ENCODE measurements at regions not wholly inside any gene's neighbourhood (a gene's known extent, or its start where the extent isn't known, plus 50 kb on each side); places are given as distances from the start of the nearest gene placed in this dataset.
"Not testable (repeated sequence)": the region's sequence is repeated elsewhere in the genome, so short reads cannot be mapped to it uniquely, and the experiment has no call there.

DNA sequence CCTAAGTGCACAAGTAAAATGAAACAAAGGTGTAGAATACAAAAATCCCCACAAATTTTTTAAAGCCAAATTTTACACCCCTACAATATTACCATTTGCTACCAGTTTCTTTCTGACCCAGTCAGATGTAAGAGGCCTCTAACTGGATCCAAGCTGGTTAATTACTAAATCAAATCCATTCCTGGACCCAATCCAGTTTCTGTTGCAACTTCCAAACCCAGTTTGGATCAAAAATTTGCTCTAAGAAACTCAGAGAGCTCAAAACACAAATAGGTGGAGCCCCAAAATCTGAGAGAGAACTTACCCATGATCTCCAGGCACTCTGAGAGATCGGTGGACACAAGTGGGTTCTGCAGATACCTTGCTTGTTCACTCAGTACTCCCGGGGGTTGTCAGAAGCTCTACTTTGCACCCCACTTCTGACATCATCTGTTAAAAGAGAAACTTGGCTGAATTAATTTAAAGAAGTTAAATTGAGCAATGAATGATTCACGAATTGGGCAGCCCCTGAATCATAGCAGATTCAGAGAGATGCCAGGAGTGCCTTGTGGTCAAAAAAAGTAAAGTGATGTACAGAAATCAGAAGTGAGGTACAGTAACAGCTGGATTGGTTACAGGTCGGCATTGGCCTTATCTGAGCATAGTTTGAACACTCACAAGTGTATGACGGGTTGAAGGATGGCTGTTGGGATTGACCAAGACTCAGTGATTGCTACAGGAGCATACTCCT lies 448.0 kb downstream of the KCNT2 start:
- no peaks in the 10 kb centered on the region for H3K9me3 ChIP-seq (ENCODE audit: control insufficient read depth in 1 of 2, low read length in 2 of 2)
- no peak overlapping the region for H3K27ac ChIP-seq (ENCODE audit: low read length)

DNA sequence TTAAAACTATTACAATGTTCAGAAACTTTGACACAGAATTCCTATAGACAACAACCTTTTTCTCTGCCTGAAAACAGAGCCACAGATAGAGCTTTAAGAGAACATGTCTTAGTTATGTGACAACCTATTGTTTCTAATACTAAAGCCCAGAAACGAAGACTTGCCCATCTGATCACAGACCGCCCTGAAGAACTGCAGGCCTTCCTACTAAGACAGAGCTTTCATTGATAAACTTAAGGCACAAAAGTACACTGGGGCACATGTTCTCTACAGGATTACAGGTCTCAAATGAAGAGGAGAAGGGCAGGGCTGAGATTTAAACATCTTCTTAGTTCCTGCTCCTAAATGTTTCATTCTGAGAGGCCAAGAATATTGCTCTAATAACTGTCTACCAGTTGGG lies 452.7 kb downstream of the KCNT2 start:
- Histone ChIP-seq H3K4me1 (ENCODE audit: control insufficient read depth in 1 of 2, insufficient read depth in 2 of 2, low read length in 2 of 2) (no peaks in the 10 kb centered on the region), H3K4me3 (ENCODE audit: low read depth in 1 of 2, low read length in 2 of 2) (no peak overlapping the region), H3K36me3 (ENCODE audit: control insufficient read depth in 1 of 2, insufficient read depth in 2 of 2, low read length in 2 of 2) (no peaks in the 10 kb centered on the region), H3K9me3 (ENCODE audit: control insufficient read depth in 1 of 2, low read length in 2 of 2) (no peaks in the 10 kb centered on the region), H3K27me3 (ENCODE audit: low read depth, low read length) (no peaks in the 10 kb centered on the region), H3K27ac (ENCODE audit: low read length) (no peak overlapping the region)

More for the DNA sequence above, 448.0 kb downstream of the KCNT2 start:
- H3K4me3 ChIP-seq (ENCODE audit: low read depth in 1 of 2, low read length in 2 of 2), result no peak overlapping the region
- no peaks in the 10 kb centered on the region for H3K4me1 ChIP-seq (ENCODE audit: control insufficient read depth in 1 of 2, insufficient read depth in 2 of 2, low read length in 2 of 2)
- no peaks in the 10 kb centered on the region for H3K36me3 ChIP-seq (ENCODE audit: control insufficient read depth in 1 of 2, insufficient read depth in 2 of 2, low read length in 2 of 2)
- no peaks in the 10 kb centered on the region for H3K27me3 ChIP-seq (ENCODE audit: low read depth, low read length)

DNA sequence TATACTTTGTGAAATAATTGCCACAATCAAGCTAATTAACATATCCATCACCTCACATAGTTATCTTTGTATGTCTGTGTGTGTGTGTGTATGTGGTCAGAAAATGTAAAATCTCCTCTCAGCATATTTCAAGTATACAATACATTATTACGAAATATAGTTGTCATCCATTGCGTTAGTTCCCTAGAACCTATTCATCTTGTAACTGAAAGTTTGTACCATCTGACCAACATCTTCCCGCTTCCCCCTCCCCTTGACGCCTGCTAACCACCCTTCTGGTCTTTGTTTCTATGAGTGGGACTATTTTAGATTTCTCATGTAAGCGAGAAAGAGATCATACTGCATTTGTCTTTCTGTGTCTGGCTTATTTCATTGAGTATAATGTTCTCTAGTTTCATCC lies 455.3 kb downstream of the KCNT2 start:
- Histone ChIP-seq H3K27me3 (ENCODE audit: low read depth, low read length) (no peaks in the 10 kb centered on the region), H3K9me3 (ENCODE audit: control insufficient read depth in 1 of 2, low read length in 2 of 2) (no peaks in the 10 kb centered on the region), H3K36me3 (ENCODE audit: control insufficient read depth in 1 of 2, insufficient read depth in 2 of 2, low read length in 2 of 2) (no peaks in the 10 kb centered on the region), H3K4me1 (ENCODE audit: control insufficient read depth in 1 of 2, insufficient read depth in 2 of 2, low read length in 2 of 2) (no peaks in the 10 kb centered on the region), H3K27ac (ENCODE audit: low read length) (no peak overlapping the region), H3K4me3 (ENCODE audit: low read depth in 1 of 2, low read length in 2 of 2) (no peak overlapping the region)

DNA sequence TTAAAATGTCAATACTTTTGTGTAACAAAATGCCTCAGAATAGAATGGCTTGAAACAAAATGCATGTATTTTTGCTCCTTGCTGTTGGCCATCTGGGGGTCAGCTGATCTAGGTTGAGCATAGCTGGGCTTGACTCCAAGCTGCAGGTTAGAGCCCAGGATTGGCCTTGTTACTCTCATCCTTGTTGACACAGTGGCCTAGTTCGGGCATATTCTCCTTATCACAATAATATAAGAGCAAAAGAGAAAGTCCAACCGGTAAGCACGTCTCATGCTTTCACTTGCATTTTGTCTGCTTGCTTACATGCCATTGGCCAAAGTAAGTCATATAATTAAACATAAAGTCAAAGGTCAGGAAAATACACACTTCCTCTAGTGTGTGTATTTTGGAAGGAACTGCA lies 456.2 kb downstream of the KCNT2 start:
- no peaks in the 10 kb centered on the region for H3K9me3 ChIP-seq (ENCODE audit: control insufficient read depth in 1 of 2, low read length in 2 of 2)
- H3K4me1 ChIP-seq (ENCODE audit: control insufficient read depth in 1 of 2, insufficient read depth in 2 of 2, low read length in 2 of 2), result no peaks in the 10 kb centered on the region
- H3K27ac ChIP-seq (ENCODE audit: low read length), result no peak overlapping the region
- no peaks in the 10 kb centered on the region for H3K27me3 ChIP-seq (ENCODE audit: low read depth, low read length)
- no peak overlapping the region for H3K4me3 ChIP-seq (ENCODE audit: low read depth in 1 of 2, low read length in 2 of 2)
- no peaks in the 10 kb centered on the region for H3K36me3 ChIP-seq (ENCODE audit: control insufficient read depth in 1 of 2, insufficient read depth in 2 of 2, low read length in 2 of 2)

DNA sequence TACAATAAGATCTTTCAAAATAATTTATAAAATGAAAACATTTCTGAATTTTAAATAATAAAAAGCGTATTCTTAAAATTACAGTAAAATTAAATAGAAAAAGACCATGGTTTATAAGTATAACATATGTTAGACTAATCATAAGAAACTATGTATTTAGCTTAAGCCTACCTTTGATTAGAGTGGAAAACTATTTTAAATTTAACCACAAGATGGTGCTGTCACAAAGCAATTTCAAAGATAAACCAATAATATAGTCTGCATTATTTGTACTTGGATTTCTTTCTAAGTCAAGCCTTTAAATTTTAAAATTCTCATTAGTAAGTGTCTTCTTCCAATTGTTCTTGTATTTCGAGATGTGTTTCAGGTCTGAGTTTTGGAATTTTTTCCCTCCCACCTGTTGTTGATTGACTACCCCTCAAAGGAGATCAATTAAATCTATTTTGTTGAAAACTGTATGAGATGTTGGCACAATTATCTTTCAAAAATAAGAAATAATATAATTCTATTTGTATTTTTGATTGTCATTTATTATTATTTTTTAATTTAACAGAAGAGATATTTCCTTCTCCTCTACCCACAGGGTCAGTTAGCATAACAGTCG lies 459.8 kb downstream of the KCNT2 start:
- Histone ChIP-seq H3K27me3 (ENCODE audit: low read depth, low read length) (no peaks in the 10 kb centered on the region), H3K4me1 (ENCODE audit: control insufficient read depth in 1 of 2, insufficient read depth in 2 of 2, low read length in 2 of 2) (no peaks in the 10 kb centered on the region), H3K36me3 (ENCODE audit: control insufficient read depth in 1 of 2, insufficient read depth in 2 of 2, low read length in 2 of 2) (no peaks in the 10 kb centered on the region), H3K4me3 (ENCODE audit: low read depth in 1 of 2, low read length in 2 of 2) (no peak overlapping the region), H3K27ac (ENCODE audit: low read length) (no peak overlapping the region), H3K9me3 (ENCODE audit: control insufficient read depth in 1 of 2, low read length in 2 of 2) (no peaks in the 10 kb centered on the region)

DNA sequence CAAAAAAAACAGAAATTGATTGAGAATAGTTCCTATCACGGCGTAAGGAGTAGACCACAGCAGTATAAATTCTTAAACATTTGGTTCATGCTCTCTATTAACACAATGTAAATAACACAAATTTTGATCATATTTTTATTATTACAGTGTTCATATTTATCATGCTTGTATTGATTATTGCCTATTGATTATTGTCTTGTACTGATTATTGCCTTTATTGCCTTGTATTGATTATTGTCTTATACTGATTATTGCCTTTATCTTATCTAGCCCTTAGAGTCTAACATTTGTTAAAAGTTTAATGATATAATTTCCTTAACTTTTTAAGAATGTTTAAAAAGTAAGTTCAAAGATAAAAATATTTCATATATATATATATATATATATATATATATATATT lies 460.7 kb downstream of the KCNT2 start:
- no peaks in the 10 kb centered on the region for H3K9me3 ChIP-seq (ENCODE audit: control insufficient read depth in 1 of 2, low read length in 2 of 2)
- no peak overlapping the region for H3K27ac ChIP-seq (ENCODE audit: low read length)
- H3K4me1 ChIP-seq (ENCODE audit: control insufficient read depth in 1 of 2, insufficient read depth in 2 of 2, low read length in 2 of 2), result no peaks in the 10 kb centered on the region
- no peak overlapping the region for H3K4me3 ChIP-seq (ENCODE audit: low read depth in 1 of 2, low read length in 2 of 2)
- no peaks in the 10 kb centered on the region for H3K36me3 ChIP-seq (ENCODE audit: control insufficient read depth in 1 of 2, insufficient read depth in 2 of 2, low read length in 2 of 2)
- no peaks in the 10 kb centered on the region for H3K27me3 ChIP-seq (ENCODE audit: low read depth, low read length)

DNA sequence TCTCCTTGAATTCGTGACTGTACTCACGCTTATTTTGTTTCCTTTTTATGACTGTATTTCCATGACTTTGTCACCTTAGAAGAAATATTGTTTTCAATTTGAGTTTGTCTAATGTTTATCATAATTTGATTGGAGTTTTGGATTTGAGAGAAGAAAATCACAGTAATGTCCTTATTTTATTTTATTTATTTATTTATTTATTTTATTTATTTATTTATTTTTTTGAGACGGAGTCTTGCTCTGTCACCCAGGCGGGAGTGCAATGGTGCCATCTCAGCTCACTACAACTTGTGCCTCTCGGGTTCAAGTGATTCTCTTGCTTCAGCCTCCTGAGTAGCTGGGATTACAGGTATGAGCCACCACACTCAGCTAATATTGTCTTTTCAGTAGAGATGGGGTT lies 463.1 kb downstream of the KCNT2 start:
- not testable (repeated sequence) for H3K27me3 ChIP-seq (ENCODE audit: low read depth, low read length); H3K4me3 ChIP-seq (ENCODE audit: low read depth in 1 of 2, low read length in 2 of 2); H3K36me3 ChIP-seq (ENCODE audit: control insufficient read depth in 1 of 2, insufficient read depth in 2 of 2, low read length in 2 of 2); H3K4me1 ChIP-seq (ENCODE audit: control insufficient read depth in 1 of 2, insufficient read depth in 2 of 2, low read length in 2 of 2); H3K27ac ChIP-seq (ENCODE audit: low read length); H3K9me3 ChIP-seq (ENCODE audit: control insufficient read depth in 1 of 2, low read length in 2 of 2)

DNA sequence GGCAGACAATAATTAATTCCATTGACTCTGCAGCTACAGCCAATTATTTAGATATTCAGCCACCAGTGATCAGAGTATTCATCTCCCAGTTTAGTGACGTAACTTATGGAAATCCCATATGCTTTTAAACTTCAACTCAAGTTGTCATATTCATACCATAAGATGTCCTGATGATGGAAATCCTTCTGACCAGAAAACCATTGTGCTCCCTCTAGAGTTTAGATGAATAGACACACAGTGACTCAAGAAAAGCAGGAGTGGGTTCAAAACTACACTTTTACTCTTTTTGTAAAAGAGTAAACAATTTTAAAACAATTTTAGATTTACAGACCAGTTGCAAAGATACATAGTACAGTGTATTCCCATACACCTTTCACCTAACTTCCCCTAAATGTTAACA lies 463.7 kb downstream of the KCNT2 start:
- no peak overlapping the region for H3K4me3 ChIP-seq (ENCODE audit: low read depth in 1 of 2, low read length in 2 of 2)
- no peaks in the 10 kb centered on the region for H3K27me3 ChIP-seq (ENCODE audit: low read depth, low read length)
- H3K27ac ChIP-seq (ENCODE audit: low read length), result no peak overlapping the region
- H3K36me3 ChIP-seq (ENCODE audit: control insufficient read depth in 1 of 2, insufficient read depth in 2 of 2, low read length in 2 of 2), result no peaks in the 10 kb centered on the region
- H3K9me3 ChIP-seq (ENCODE audit: control insufficient read depth in 1 of 2, low read length in 2 of 2), result no peaks in the 10 kb centered on the region
- no peaks in the 10 kb centered on the region for H3K4me1 ChIP-seq (ENCODE audit: control insufficient read depth in 1 of 2, insufficient read depth in 2 of 2, low read length in 2 of 2)

DNA sequence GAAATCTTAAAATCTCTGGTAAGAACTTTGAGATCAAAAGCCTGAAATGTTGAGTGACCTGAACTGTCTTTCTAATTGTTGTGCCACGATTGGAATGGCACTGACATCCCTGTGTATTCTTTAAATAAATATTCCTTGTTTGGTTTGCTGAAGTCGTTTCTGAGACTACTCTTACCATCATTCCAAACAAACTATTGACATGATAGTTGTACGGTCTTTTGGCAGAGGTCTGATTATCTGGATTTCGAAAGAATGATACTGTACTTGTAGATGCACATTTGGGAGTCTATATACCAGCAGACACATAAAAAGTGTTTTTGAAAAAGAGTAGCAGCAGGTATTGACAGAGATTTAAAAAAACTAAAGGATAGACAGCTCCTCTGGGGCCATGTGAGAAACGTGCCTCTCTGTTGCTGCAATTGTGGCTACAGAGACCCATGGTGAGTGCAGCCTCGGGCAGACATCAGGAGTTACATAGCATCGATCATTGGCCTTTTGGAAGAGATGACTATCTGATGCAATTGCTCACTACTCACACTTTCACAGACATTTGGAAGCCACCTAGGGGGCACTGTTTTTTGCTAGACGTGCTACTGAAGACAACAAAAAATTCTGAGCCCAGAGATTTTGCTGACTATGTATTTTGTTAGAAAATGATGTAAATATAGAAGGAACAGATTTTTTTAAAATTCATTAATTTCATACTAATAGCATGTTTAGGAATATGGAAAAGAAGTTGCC lies 464.5 kb downstream of the KCNT2 start:
- H3K27me3 ChIP-seq (ENCODE audit: low read depth, low read length), result no peaks in the 10 kb centered on the region
- H3K27ac ChIP-seq (ENCODE audit: low read length), result no peak overlapping the region
- H3K4me1 ChIP-seq (ENCODE audit: control insufficient read depth in 1 of 2, insufficient read depth in 2 of 2, low read length in 2 of 2), result no peaks in the 10 kb centered on the region
- H3K9me3 ChIP-seq (ENCODE audit: control insufficient read depth in 1 of 2, low read length in 2 of 2), result no peaks in the 10 kb centered on the region
- H3K36me3 ChIP-seq (ENCODE audit: control insufficient read depth in 1 of 2, insufficient read depth in 2 of 2, low read length in 2 of 2), result no peaks in the 10 kb centered on the region
- no peak overlapping the region for H3K4me3 ChIP-seq (ENCODE audit: low read depth in 1 of 2, low read length in 2 of 2)

DNA sequence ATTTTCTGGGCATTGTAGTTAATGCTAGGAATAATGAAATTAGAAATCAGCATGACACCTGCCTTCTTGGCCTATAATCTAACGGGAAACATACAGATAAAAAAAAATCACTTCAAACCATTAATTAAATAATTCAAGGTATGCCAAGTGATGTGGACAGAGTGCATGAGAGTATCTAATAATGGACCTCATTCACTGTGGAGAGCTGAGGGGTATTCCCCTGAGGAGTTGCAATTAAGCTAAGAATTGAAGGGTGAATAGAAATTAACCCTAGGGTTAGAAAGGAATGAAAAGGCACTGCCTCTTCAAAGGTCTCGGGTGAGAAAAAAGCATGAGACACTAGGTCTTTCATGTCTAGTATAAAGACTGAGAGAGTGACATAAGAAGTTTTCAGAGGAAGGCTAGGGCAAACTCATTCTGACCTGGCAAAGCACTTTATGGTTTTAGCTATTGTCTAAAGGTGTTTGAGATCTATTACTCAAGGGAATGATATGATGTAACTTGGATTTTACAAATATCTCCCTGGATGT lies 466.1 kb downstream of the KCNT2 start:
- no peak overlapping the region for H3K27ac ChIP-seq (ENCODE audit: low read length)
- no peaks in the 10 kb centered on the region for H3K9me3 ChIP-seq (ENCODE audit: control insufficient read depth in 1 of 2, low read length in 2 of 2)
- H3K36me3 ChIP-seq (ENCODE audit: control insufficient read depth in 1 of 2, insufficient read depth in 2 of 2, low read length in 2 of 2), result no peaks in the 10 kb centered on the region
- no peaks in the 10 kb centered on the region for H3K4me1 ChIP-seq (ENCODE audit: control insufficient read depth in 1 of 2, insufficient read depth in 2 of 2, low read length in 2 of 2)
- H3K4me3 ChIP-seq (ENCODE audit: low read depth in 1 of 2, low read length in 2 of 2), result no peak overlapping the region
- H3K27me3 ChIP-seq (ENCODE audit: low read depth, low read length), result no peaks in the 10 kb centered on the region

DNA sequence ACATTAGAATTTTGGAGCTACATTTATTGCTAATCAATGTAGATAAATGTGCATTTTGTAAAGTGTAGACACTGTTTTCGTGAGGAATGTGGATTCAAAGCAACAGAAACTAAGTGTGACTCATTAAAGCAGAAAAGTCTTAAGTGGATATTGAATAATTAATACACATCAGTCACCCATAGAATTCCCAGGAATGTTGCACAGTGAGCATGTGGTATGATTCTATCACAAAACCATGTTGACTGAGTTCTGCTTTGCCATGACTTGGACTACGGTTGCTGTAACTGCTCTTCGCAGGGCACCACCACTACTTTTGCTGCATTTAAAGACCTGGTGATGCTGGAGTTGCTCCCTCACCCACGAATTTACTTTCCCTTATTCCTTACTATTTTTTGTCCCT lies 471.8 kb downstream of the KCNT2 start:
- no peak overlapping the region for H3K4me3 ChIP-seq (ENCODE audit: low read depth in 1 of 2, low read length in 2 of 2)
- no peaks in the 10 kb centered on the region for H3K27me3 ChIP-seq (ENCODE audit: low read depth, low read length)
- no peaks in the 10 kb centered on the region for H3K36me3 ChIP-seq (ENCODE audit: control insufficient read depth in 1 of 2, insufficient read depth in 2 of 2, low read length in 2 of 2)
- H3K4me1 ChIP-seq (ENCODE audit: control insufficient read depth in 1 of 2, insufficient read depth in 2 of 2, low read length in 2 of 2), result no peaks in the 10 kb centered on the region
- H3K9me3 ChIP-seq (ENCODE audit: control insufficient read depth in 1 of 2, low read length in 2 of 2), result no peaks in the 10 kb centered on the region
- H3K27ac ChIP-seq (ENCODE audit: low read length), result no peak overlapping the region
